SK-N-SH (cell line): ENCODE measurements at regions not wholly inside any gene's neighbourhood (a gene's known extent, or its start where the extent isn't known, plus 50 kb on each side); places are given as distances from the start of the nearest gene placed in this dataset.
"Not testable (repeated sequence)": the region's sequence is repeated elsewhere in the genome, so short reads cannot be mapped to it uniquely, and the experiment has no call there.

Experiments
- CHD2 ChIP-seq: fragments of 150-350 bp; IDR thresholded peaks from 2 replicates; pipeline ENCODE4 v1.6.1; 2018; ENCODE audit warnings: low read length; ENCODE audit not compliant: partially characterized antibody
- CTCF ChIP-seq: fragments of 200-600 bp; sonication (generic); IDR thresholded peaks from 2 replicates; pipeline ENCODE4 v1.6.1; 2017; ENCODE audit warnings: antibody characterized with exemption, mild to moderate bottlenecking, moderate library complexity
- GATA2 ChIP-seq: sonication (generic); formaldehyde crosslinking; IDR thresholded peaks from 2 replicates; pipeline ENCODE4 v1.5.0; 2020; ENCODE audit warnings: mild to moderate bottlenecking, missing genetic modification reagents
- MAX ChIP-seq: IDR thresholded peaks from 2 replicates; pipeline ENCODE4 v1.4.0; 2012; ENCODE audit warnings: low read depth
- POLR2AphosphoS5 ChIP-seq: IDR thresholded peaks from 2 replicates; pipeline ENCODE4 v1.6.1; 2012; ENCODE audit warnings: low read depth, low read length
- REST ChIP-seq: IDR thresholded peaks from 2 replicates; pipeline ENCODE4 v1.6.1; 2012; ENCODE audit warnings: mild to moderate bottlenecking, low read depth, low read length, moderate library complexity
- SMC3 ChIP-seq: IDR thresholded peaks from 2 replicates; pipeline ENCODE4 v1.6.1; 2012; ENCODE audit warnings: low read depth, low read length, improper control_type of control experiment
- TAF1 ChIP-seq: IDR thresholded peaks from 2 replicates; pipeline ENCODE4 v1.6.1; 2012; ENCODE audit warnings: low read depth, mild to moderate bottlenecking, low read length, moderate library complexity, borderline replicate concordance
- USF2 ChIP-seq: fragments of 150-350 bp; IDR thresholded peaks from 2 replicates; pipeline ENCODE4 v1.6.1; 2017; ENCODE audit warnings: antibody characterized with exemption, low read length, low read depth, borderline replicate concordance
- ZBTB33 ChIP-seq: IDR thresholded peaks from 2 replicates; pipeline ENCODE4 v1.4.0; 2012; ENCODE audit warnings: low read depth, borderline replicate concordance

- TF ChIP-seq SMC3; REST; CTCF; MAX; CHD2; TAF1; ZBTB33; POLR2AphosphoS5; GATA2 (CRISPR knock-in tag); USF2: not testable (repeated sequence)
Measured at GRCh38 chr1:72370836-72371235, 88.5 kb upstream of the NEGR1 start.
